NCI-H774 (cell line): ENCODE measurements at regions not wholly inside any gene's neighbourhood (a gene's known extent, or its start where the extent isn't known, plus 50 kb on each side); places are given as distances from the start of the nearest gene placed in this dataset.

Source experiments
- DNase-seq: peaks from one replicate; lab custom pipeline; 2025; lab: John Stamatoyannopoulos, UW

DNA sequence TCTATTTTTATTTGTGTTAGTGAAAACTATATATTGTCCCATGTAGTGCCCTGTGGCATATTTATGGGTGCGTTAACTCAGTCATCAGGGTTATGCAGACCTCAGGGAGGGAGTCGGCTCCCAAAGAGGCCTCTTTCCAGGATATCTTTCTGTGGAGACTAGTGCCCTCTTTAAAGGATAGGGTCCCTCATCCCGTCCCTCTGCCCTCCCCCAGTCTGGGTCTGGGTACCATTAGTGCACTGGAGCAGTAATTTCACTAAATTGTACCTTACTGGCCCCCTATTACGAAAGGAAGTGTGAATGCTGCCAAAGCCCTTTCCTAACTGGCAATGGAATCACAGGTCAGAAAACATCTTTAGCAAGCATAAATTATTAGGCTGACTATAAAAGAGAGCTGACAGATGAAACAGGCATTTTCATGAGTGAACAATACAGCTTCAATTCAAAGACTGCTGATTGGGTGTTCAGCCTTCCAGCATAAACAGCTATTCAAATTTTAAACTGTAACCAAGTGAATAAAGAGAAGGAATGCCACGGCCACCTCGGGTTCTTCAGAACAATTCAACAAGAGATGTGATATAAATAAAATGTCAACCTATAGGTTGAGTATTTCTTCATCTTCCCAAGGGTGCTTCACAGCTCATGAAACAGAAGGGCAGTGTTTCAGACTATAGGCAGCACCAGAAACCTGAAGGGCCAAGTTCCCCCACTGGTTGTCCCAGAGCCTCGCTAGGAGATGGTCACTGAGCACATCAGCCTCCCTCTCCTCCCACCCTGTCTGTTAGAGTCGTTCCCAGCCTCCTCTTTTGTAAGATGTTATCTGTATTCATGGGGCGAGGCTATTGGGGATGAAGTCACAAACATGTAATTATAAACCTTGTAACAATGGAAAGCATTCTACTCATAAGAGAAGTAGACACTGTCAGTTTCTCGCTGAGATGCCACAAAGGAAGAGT is 318.7 kb downstream of the TMEM161B start:
- no peak for DNase-seq

DNA sequence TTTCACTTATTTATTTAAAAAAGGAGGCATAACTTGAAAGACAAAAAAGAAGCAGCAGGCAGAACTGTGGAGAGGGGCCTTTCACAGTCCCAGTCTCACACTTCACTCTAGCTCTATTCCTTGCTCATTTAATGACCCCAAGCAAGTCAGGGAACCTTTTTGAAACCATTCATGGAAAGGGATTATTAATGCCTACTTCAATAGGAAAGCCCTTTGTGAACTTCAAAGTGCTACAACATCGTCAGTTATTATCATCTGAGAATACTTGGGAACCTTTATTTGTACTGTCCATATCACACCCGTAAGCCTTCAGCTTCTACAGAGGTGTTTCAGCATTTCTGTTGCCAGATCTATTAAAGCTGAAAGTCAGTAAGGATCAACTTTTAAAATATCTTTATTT is 320.2 kb downstream of the TMEM161B start:
- no peak for DNase-seq

DNA sequence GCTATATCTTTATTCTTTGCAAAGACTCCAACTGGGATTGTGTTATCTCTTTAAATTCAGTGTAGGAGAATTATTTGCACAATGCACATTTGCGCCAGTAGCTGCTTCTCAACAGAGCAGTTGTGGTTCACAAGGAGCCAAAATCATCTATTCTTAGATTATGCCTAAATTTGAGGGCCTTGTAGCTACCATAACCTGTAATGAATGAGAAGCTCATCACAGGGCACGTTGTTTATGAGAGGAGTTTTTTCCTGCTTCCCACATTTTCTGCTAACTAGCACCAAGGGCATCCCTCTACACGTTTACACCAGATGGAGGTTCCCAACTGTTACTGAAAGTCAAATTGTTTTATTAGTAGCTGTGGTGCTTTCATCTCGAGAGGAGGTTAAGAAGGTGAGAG is 322.4 kb downstream of the TMEM161B start:
- no peak for DNase-seq

DNA sequence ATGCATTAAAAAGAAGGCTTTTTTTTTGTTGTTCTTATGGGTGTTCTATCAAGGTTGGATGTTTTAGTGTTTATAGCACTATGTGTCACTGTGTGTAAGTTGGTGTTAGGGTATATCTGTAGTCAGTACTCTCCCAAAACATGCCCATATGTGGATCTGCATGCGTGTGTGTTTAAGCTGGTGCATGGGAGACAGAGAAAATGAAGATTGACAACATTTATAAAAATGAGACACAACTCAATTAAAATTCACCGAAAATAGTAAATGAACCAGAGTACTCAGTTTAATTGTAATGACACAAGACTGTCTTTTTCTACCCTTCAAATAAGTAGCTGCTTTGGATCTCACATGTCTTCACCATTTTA is 323.4 kb downstream of the TMEM161B start:
- DNase-seq = no peak

DNA sequence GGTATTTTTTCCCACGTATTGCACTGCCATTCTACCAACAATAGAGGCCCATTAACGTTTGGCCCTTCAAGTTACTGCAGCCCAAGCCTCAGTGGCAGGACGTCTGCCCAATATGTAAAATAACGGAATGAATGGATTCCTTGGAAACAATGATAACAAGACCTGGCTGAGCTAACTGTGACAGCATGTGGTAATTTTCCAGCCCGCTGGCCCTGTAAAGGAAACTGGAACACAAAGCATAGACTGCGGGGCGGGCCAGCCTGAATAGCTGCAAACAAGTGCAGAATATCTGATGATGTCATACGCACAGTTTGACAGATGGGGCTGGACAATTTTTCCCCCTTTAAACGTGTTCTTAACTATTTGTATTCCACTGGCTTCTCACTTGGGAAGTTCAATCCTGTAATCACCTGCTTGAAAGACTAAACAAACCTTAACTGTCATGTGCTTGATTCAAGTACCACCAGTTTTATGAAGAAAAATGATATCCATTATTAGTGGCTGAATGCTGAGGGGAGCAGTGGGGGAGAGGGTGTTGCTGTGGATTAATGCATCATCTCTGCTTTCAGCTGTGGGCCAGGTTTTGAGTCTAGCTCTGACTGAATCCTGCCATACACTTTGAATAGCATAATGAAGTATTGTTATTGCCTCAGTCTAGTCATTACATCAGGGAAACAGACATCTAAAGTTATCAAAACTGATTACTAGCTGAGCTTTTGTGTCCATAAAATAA is 323.9 kb downstream of the TMEM161B start:
- DNase-seq = peak; percentile 76

DNA sequence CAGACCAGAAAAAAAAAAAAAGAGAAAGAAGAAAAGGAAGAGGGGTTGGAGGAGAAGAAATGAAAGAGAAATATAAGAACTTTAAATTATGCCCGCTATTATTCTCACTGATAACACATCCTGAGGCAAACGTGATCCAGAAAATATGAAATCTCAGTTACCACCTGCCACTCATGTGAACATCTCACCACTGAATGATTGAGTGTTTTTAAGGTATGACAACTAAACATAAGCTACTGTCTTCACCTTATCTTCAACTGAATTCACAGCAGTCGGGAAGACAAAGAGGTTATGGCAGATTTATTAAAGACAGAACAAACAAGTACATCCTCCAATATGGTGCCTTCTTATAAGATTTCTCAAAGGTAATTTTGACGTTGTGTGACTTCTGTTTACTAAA is 327.9 kb downstream of the TMEM161B start:
- no peak for DNase-seq

DNA sequence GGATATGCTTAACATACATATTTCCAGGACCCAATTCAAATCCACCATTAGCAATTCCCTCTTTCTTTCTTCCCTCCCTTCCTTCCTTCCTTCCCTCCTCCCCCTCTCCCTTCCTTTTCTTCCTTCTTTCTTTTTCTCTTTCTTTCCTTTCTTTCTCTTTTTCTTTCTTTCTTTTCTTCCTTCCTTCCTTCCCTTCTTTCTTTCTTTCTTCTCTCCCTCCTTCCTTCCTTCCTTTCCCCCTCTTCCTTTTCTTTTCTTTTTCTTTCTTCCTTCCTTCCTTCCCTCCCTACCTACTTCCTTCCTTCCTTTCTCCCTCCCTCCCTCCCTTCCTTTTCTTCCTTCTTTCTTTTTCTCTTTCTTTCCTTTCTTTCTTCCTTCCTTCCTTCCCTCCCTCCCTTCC is 332.0 kb downstream of the TMEM161B start:
- no peak for DNase-seq

DNA sequence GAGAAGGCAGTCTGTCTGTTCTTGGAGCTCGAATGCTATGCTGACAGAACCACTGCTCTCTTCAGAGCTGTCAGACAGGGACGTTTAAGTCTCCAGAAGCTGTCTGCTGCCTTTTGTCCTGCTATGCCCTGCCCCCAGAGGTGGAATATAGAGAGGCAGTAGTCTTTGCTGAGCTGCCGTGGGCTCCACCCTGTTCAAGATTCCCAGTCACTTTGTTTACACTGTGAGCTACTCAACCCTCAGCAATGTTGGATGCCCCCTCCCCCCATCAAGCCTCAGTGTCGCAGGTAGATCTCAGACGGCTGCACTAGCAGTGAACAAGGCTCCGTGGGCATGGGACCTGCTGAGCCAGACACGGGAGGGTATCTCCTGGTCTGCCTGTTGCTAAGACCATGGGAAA is 344.2 kb downstream of the TMEM161B start:
- no peak for DNase-seq

DNA sequence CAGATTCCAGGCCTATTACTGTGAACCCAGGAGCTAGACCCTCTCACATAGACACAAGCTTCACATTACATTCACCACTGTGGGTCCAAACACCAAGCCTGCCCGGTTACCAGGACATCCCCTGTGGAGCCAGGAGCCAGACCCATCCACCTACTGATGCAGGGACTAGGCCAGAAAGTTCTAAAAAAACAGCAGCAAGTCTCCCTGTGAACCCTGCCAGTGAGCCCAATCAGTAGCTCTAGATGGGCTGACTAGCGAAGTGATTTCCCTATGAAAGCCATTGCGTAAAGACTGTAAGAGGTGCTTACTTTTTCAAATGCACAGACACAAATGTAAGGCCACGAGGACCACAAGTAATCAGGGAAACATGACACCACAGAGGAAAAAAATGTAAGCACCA is 352.3 kb downstream of the TMEM161B start:
- DNase-seq = no peak

DNA sequence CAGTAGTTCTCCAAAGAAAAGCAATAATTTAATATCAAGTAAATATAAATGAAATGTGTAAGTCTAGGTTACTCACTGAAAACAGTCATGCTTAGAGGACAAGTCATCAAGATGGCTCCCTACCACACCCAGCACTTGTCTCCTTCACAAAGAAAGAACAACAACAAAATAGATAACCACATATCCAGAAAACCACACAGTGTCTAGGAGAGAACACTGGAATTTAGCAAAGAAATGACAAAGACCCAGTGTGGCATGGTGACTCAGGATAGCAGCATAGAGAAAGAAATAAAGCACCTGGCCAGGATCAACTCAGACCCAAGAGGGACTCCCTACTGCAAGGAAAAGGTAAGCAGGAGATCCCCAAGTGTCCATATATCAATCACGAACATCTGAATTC is 356.2 kb downstream of the TMEM161B start:
- no peak for DNase-seq

DNA sequence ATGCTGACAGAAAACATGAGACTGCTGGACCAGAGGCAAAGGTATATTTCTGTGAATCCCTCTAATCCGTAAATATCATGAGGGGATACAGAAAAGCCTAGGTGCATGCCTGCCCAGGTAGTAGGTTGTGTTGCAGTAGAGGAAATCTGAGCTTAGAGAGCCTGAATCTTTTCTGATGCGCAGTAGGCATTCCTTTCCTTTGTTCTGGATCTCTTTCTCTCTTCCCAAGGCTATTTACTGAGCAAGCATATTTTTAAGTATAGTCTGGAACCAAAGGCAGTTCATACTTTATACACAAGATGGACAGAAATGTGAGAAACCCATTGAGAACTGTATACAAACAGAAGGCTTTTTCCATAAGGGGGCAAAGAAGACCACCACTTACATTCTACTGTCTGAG is 359.3 kb downstream of the TMEM161B start:
- DNase-seq = no peak

DNA sequence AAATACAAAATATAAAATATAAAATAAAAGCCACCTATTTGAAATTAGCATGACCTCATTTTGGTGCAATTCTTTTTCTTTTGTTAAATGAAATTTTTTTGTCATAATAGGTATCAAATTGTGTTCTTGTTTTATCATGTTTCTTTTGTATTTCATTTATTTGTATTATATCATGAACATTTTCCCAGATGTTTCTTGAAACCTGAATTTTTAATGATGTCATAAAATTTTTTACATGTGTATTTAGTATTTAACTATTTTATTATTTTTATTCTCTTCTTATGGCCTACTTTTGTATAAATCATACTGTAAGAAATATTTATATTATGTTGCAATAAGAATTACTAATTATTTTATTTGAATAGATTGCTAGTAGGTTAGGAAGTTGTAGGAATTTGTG is 361.7 kb downstream of the TMEM161B start:
- DNase-seq = no peak

DNA sequence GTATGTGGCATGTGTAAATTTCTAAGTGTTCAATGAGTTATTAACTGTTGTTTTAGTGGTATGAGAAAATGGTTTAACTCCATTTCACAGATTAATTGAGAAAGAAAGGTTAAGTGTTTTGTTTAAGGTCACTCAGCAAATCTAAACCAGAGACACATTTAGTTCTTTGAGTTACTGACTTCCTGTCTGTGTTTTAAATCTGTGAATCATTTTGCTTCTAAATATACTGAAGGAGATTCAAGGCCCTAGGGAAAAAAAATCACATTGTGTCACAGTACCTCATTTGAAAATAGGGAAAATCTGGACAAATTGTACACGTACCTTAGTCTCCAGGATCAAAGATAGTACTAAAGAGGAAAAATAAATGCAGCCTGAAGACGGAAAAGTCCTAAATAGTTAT is 368.2 kb downstream of the TMEM161B start:
- no peak for DNase-seq

DNA sequence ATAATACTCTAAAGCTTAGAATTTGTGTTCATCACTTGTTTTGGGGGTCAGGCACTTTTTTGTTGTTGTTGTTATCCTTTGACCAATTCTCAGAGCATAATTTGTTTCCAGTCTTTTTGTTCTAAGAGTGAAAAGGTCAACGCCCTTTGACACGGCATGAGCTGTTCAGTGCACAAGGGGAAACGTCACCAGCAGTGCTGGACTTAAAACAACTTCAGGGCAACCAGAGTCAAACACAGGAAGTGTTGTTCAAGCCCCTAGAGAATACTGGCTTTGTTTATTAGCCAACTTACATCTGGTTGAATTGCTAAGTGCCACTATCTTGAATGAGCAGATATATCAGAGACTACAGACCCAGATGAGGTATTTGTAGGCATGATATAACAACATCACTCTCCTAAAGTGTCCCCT is 368.9 kb downstream of the TMEM161B start:
- DNase-seq = no peak

DNA sequence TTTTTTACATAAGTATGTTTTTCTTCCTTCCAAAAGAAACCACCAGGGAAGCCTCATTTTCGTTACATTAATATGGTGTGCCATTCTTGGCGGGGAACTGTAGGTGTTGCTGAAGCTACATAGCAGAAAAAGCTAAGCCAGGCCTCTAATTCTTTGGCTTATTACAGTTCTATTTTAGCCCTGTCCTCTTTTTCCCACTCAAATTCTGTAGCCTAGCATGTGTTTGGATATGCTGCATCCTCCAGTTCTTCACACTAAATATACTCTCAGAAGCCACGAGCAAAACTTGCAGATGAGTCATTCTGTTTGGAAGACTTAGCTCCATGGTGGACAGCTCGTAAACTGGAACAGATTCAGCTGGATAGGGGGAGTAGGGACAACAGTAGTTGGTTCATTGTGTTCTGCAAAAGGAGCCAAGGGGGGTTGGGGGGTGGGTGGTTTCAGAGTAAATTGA is 369.4 kb downstream of the TMEM161B start:
- DNase-seq = no peak

DNA sequence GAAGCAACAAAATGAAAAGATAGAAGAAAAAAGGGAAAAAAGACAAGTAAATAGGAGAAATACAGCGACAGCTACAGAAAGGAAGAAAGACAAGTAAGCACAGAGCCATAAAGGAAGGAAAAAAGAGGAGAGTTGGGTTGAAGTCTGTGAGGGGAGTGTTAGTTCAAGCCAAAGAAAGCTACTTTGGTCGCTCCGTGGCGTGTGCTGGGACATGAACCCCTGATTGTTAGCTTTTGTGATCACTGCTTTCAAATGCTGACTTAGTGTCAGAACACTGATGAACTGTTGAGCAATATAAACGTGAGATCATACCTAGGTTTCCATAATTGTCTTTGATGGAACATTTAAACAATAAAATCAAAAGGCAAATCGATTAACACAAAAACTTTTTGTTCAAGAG is 370.1 kb downstream of the TMEM161B start:
- no peak for DNase-seq

DNA sequence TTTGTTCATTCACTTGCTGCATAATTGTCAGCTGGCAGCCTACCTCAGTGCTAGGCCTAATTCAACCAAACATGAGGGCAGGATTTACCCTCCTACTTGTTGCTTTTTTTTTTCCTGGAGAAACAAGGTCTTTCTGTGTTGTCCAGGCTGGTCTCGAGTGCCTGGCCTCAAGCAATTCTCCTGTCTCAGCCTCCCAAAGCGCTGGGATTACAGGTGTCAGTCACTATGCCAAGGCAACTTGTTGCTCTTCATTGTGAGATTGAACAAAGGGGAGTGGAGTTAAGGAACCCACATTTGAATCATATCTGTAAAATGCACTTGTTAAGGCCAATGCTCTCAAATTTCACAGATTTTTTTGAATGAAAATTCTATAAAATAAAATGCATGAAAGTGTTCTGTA is 380.5 kb downstream of the TMEM161B start:
- no peak for DNase-seq

DNA sequence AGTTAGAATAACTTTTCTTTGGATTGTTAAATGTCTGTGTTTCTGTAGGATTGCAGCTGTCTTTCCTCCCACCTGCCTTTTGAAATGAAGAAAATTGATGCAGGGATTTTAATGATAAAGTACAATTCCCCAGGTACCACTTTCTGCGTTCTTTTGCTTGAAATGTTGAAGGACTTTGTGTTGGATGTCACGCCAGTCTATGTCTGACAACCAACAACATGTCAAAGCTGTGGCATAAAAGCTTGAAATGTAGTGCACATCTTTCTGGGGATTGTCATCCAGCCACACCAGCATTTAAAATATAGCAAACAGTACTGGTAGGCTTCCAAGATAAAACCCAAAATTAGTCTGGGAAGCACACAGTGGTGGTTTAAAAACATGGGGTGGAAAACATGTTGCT is 381.4 kb downstream of the TMEM161B start:
- DNase-seq = no peak

DNA sequence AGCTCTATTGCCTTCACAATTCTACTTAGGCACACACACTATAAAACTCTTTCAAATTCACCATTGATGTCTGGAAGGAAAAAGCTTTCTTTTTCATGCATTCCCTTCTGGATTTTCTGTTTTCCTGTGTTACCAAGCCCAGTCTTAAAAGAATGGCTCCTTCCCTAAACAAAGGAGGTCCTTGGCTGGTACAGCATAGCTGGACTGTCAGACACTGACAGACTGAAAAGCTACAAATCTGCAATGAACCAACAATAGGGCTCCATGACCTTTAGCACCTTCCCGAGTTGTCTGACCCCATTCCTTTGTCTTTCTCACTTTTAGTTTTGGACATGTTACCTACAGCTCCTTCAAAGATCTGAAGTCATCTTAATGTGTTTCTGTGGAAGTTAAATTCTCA is 382.5 kb downstream of the TMEM161B start:
- no peak for DNase-seq

DNA sequence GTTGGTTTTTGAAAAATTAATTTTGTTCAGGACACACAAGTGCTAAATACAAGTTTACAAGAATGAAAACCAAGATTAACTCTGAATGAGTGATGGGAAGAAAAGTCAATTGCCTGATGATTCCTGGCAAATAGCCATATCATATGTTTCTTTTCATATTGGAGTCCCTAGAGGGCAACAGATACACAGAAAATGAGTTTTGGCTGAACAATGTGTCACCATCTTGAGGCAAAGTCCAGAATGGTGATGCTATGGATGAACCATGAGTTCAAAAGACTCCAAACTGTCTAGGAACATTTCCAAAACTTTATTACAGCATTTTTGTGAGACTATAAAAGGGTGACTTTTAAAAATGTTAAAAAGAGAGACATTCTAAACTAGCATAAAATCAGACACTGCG is 382.9 kb downstream of the TMEM161B start:
- no peak for DNase-seq

DNA sequence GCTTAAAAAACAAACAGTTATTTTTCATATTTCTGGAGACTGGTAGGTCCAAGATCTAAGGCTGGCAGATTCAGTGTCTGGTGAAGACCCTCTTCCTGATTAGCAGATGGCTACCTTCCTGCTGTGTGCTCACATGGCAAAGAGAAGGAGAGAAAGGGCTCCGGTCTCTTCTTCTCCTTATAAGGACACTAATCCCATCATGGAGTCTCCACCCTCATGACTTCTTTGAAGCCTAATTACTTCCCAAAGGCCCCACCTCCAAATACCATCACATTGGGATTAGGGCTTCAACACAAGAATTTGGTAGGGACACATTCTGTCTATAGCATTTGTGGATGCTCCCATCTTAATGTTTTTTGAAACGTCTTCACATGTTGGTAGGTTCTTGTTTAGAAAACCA is 391.1 kb downstream of the TMEM161B start:
- DNase-seq = no peak

DNA sequence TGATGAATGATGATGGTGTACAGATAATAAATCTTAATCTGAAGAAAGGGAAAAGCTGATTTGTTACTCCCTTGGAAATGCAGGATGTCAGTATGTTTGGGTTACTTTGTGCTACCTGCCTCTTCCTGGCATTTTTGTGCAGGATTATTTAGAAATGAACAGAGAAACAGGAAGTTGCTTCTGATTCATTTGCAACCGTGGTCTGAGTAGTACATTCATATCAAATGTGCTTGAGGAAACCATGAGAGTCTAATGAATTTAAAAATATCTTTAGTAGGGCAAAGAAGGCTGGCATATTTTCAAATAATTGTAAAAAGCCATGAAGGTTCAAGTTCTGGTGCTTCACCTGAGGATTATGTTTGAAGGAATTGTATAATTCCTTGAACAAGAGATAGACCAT is 391.6 kb downstream of the TMEM161B start:
- DNase-seq = no peak

DNA sequence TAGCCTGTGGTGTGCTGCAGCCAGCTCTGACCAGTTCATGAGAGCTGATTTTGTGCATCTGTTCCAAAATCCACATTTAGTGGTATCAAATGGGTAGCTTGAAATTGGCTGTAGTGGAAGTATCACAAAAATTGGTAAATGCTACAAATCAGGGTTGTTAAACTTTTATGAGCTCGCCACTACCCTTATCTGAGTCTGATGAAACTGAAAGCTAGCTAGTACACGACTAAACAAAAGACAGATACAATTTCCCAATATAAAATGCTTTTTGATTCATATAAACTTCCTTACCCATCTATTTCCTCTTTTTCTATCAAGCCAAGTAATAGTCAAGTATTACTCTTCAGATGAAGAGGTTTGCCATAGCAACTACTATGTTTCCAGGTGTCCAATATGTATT is 392.0 kb downstream of the TMEM161B start:
- DNase-seq = no peak
